ENCODE measurements at regions not wholly inside any gene's neighbourhood (a gene's known extent, or its start where the extent isn't known, plus 50 kb on each side); places are given as distances from the start of the nearest gene placed in this dataset.

DNA sequence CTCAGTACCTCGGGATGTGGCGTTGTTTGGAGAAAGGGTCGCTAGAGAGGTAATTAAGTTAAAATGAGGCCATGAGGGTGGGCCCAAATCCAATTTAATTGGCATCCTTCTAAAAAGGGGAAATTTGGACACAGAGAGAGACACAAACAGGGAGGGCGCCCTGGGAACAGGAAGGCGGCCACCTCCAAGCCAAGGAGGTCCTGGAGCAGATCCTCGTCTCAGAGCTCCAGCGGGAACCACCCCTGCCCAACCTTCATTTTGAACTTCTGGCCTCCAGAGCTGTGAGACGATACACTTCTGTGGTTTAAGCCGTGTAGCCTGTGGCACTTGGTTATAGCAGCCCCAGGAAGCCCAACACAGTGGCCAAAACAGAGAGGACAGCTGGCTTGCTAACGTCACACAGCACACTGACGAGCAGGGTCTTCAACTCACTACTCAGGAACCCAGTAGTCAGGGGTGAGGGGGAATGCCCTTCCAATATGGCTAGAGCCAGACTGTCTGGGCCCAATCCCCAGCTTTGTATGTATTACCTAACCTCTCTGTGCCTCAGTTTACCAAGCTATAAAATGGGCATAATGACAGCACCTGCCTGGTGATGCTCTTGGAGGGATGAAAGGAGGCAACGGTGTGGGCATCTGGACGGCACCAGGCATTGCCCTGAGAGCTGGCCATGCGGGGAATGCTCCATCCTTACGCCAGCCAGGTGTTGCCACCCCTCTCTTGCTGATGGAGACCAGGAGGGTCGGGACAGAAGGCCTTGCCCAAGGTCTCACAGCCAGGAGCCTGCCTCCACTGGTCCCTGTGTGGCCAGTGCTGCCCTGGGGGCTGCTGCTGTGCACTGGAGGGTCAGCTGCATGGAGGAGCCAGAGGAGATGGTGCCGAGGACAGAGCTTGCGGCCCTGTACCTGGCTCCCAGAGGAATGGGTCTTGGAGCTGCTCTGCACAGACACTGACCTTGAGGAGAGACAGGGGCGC, 53.3 kb upstream of the LINC01488 start:
- peak overlapping the region; percentile 46 for H4K91ac ChIP-seq (ENCODE audit: low read length)

DNA sequence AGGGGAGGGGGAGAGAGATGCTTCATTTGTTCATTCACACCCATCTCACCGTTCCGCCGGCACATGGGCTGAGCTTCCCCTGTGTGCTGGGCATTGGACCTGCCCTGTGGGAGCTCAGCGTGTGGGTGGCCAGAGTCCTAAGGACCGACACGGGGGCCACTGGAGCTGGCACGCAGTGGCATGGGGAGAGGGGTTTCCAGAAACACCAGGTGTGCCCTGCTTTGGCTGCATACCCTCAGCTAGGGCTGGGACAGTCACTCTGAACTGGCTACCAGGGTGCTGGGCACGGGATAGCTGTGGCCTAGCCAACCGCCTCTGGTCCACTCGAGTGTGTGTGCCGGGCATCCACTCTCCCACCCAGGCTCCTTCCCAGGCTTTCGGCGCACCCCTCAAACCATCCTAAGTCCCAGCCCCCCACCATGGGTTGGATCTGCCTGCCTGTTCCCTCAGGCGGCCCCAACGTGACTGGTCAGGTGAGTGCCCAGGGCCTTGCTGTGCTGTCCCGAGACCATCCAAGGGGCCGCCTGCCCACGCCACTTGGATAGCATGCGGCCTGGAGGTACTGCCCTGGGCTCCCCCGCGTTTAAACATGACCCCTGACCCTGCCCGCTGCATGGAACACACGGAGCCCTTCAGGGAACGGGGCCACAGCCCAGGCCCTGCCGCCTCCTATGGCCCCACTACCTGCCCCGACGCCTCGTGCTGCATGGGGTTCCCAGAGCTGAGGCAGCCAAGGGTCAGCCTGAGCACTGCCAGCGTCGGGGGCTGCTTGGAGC, 51.6 kb upstream of the LINC01488 start:
- no peak overlapping the region for H2BK120ac ChIP-seq (ENCODE audit: low read depth, low read length)
- H3K9me3 ChIP-seq (ENCODE audit: control insufficient read depth, low read length) = peaks cover 6% of the 10 kb centered on the region
- H3K9ac ChIP-seq (ENCODE audit: low read length) = no peak overlapping the region
- H3K4ac ChIP-seq (ENCODE audit: low read depth in 1 of 2, low read length in 2 of 2) = no peak overlapping the region
- no peaks in the 10 kb centered on the region for H3K79me1 ChIP-seq (replicated peaks; ENCODE audit: low read length, poor library complexity, severe bottlenecking)
- H4K8ac ChIP-seq (ENCODE audit: low read length) = no peak overlapping the region
- H2BK12ac ChIP-seq (ENCODE audit: low read length in 2 of 2) = no peak overlapping the region
- H3K4me2 ChIP-seq (ENCODE audit: low read length, poor library complexity, severe bottlenecking) = no peak overlapping the region
- H3K27ac ChIP-seq (ENCODE audit: low read length, poor library complexity, severe bottlenecking) = no peak overlapping the region
- WGBS = 97% methylated on average over 30 of the region's 30 CpGs
- no peak overlapping the region for H2BK5ac ChIP-seq (ENCODE audit: low read depth, low read length, poor library complexity, severe bottlenecking)
- H3K27me3 ChIP-seq (ENCODE audit: control insufficient read depth in 1 of 2, insufficient read depth in 1 of 2, low read length in 2 of 2) = peaks cover 0 to 20% of the 10 kb centered on the region in 2 experiments
- H3K23ac ChIP-seq (ENCODE audit: low read length in 2 of 2) = no peak overlapping the region
- H3K14ac ChIP-seq (ENCODE audit: low read length in 2 of 2) = no peak overlapping the region
- no peak overlapping the region for H3K4me3 ChIP-seq (ENCODE audit: insufficient read depth in 1 of 2, low read depth in 1 of 2, low read length in 2 of 2)
- H2BK15ac ChIP-seq (ENCODE audit: low read depth, poor library complexity, severe bottlenecking) = no peak overlapping the region
- H2AK5ac ChIP-seq (ENCODE audit: low read length, severe bottlenecking) = no peak overlapping the region
- H4K91ac ChIP-seq (ENCODE audit: low read length) = peak overlapping the region; percentile 11
- no peaks in the 10 kb centered on the region for H3K36me3 ChIP-seq (ENCODE audit: control insufficient read depth in 1 of 2, insufficient read depth in 2 of 2, low read depth in 1 of 2, low read length in 2 of 2)
- H3K18ac ChIP-seq (ENCODE audit: low read depth in 1 of 2, low read length in 2 of 2) = no peak overlapping the region
- no peak for DNase-seq
- H3K4me1 ChIP-seq (ENCODE audit: control insufficient read depth, insufficient read depth, low read depth, low read length) = peaks cover 3% of the 10 kb centered on the region
- H2AFZ ChIP-seq (ENCODE audit: low read depth, low read length) = no peak overlapping the region

More for the DNA sequence above, 53.3 kb upstream of the LINC01488 start:
- peaks cover 0 to 20% of the 10 kb centered on the region in 2 experiments for H3K27me3 ChIP-seq (ENCODE audit: control insufficient read depth in 1 of 2, insufficient read depth in 1 of 2, low read length in 2 of 2)
- H3K4me1 ChIP-seq (ENCODE audit: control insufficient read depth, insufficient read depth, low read depth, low read length) = peaks cover 3% of the 10 kb centered on the region
- H3K4ac ChIP-seq (ENCODE audit: low read depth in 1 of 2, low read length in 2 of 2) = no peak overlapping the region
- DNase-seq = no peak
- H2AFZ ChIP-seq (ENCODE audit: low read depth, low read length) = no peak overlapping the region
- H3K4me3 ChIP-seq (ENCODE audit: insufficient read depth in 1 of 2, low read depth in 1 of 2, low read length in 2 of 2) = no peak overlapping the region
- H2AK5ac ChIP-seq (ENCODE audit: low read length, severe bottlenecking) = no peak overlapping the region
- H4K8ac ChIP-seq (ENCODE audit: low read length) = no peak overlapping the region
- peak overlapping the region in 1 of 2 experiments; percentile 35 for H2BK12ac ChIP-seq (ENCODE audit: low read length in 2 of 2)
- peak overlapping the region in 1 of 2 experiments; percentile 26 for H3K18ac ChIP-seq (ENCODE audit: low read depth in 1 of 2, low read length in 2 of 2)
- peaks cover 13% of the 10 kb centered on the region for H3K9me3 ChIP-seq (ENCODE audit: control insufficient read depth, low read length)
- WGBS = 96% methylated on average over 19 of the region's 19 CpGs
- H2BK5ac ChIP-seq (ENCODE audit: low read depth, low read length, poor library complexity, severe bottlenecking) = no peak overlapping the region
- no peaks in the 10 kb centered on the region for H3K79me1 ChIP-seq (replicated peaks; ENCODE audit: low read length, poor library complexity, severe bottlenecking)
- no peak overlapping the region for H3K4me2 ChIP-seq (ENCODE audit: low read length, poor library complexity, severe bottlenecking)
- peak overlapping the region in 1 of 2 experiments; percentile 63 for H3K14ac ChIP-seq (ENCODE audit: low read length in 2 of 2)
- H2BK120ac ChIP-seq (ENCODE audit: low read depth, low read length) = no peak overlapping the region
- H3K23ac ChIP-seq (ENCODE audit: low read length in 2 of 2) = no peak overlapping the region
- no peak overlapping the region for H3K9ac ChIP-seq (ENCODE audit: low read length)
- H3K36me3 ChIP-seq (ENCODE audit: control insufficient read depth in 1 of 2, insufficient read depth in 2 of 2, low read depth in 1 of 2, low read length in 2 of 2) = no peaks in the 10 kb centered on the region
- no peak overlapping the region for H3K27ac ChIP-seq (ENCODE audit: low read length, poor library complexity, severe bottlenecking)
- H2BK15ac ChIP-seq (ENCODE audit: low read depth, poor library complexity, severe bottlenecking) = no peak overlapping the region

DNA sequence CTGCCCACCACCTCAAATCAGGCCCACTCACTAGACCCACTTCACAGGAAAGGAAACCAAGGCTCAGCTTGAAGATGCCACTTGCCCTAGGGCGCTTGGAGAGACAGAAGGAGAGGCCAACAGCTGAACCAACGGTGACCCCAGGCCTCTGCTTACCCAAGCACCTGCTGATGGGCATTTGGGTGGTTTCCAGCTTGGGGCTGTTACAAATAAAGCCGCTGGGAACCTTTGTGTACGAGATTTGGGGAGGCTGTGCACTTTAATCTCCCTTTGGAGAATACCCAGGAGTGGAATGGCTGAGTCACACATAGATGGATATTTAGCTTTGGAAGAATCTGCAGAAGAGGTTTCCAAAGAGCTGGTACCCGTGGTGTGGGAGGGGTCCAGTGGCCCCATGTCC, 50.9 kb upstream of the LINC01488 start:
- no peaks in the 10 kb centered on the region for H3K79me1 ChIP-seq (replicated peaks; ENCODE audit: low read length, poor library complexity, severe bottlenecking)
- no peak for DNase-seq
- no peak overlapping the region for H3K23ac ChIP-seq (ENCODE audit: low read length in 2 of 2)

DNA sequence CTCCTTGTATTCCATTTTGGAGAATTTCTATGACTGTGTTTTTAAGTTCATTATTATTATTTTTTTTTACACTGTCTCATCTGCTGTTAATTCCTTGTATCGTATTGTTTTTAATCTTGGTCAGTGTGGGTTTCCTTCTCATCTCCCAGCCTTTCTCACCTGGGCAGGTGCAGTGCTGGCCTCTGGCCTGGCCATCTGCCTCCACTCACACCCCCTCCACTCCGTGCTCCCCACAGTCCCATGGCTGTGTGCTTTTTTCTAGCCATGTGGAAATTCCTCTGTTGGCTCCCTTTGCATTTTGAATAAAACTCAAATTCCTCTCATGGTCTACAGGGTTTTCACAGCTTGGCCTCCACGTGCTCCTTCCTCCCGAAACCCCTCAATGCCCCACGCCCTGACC, 50.3 kb upstream of the LINC01488 start:
- Histone ChIP-seq H3K79me1 (replicated peaks; ENCODE audit: low read length, poor library complexity, severe bottlenecking) (no peaks in the 10 kb centered on the region), H4K91ac (ENCODE audit: low read length) (peak overlapping the region; percentile 15), H3K36me3 (ENCODE audit: control insufficient read depth in 1 of 2, insufficient read depth in 2 of 2, low read depth in 1 of 2, low read length in 2 of 2) (no peaks in the 10 kb centered on the region), H2BK12ac (ENCODE audit: low read length in 2 of 2) (no peak overlapping the region), H3K4me2 (ENCODE audit: low read length, poor library complexity, severe bottlenecking) (no peak overlapping the region), H2BK5ac (ENCODE audit: low read depth, low read length, poor library complexity, severe bottlenecking) (no peak overlapping the region), H3K9me3 (ENCODE audit: control insufficient read depth, low read length) (no peaks in the 10 kb centered on the region), H3K9ac (ENCODE audit: low read length) (no peak overlapping the region), H3K23ac (ENCODE audit: low read length in 2 of 2) (no peak overlapping the region), H3K14ac (ENCODE audit: low read length in 2 of 2) (no peak overlapping the region), H2BK15ac (ENCODE audit: low read depth, poor library complexity, severe bottlenecking) (no peak overlapping the region), H3K27ac (ENCODE audit: low read length, poor library complexity, severe bottlenecking) (no peak overlapping the region), H2AK5ac (ENCODE audit: low read length, severe bottlenecking) (no peak overlapping the region), H3K27me3 (ENCODE audit: control insufficient read depth in 1 of 2, insufficient read depth in 1 of 2, low read length in 2 of 2) (peaks cover 0 to 20% of the 10 kb centered on the region in 2 experiments), H2AFZ (ENCODE audit: low read depth, low read length) (no peak overlapping the region), H4K8ac (ENCODE audit: low read length) (no peak overlapping the region), H3K4me3 (ENCODE audit: insufficient read depth in 1 of 2, low read depth in 1 of 2, low read length in 2 of 2) (no peak overlapping the region), H3K4ac (ENCODE audit: low read depth in 1 of 2, low read length in 2 of 2) (no peak overlapping the region), H3K4me1 (ENCODE audit: control insufficient read depth, insufficient read depth, low read depth, low read length) (peaks cover 4% of the 10 kb centered on the region), H2BK120ac (ENCODE audit: low read depth, low read length) (no peak overlapping the region), H3K18ac (ENCODE audit: low read depth in 1 of 2, low read length in 2 of 2) (peak overlapping the region in 1 of 2 experiments; percentile 3)
- 91% methylated on average over 5 of the region's 5 CpGs for WGBS
- no peak for DNase-seq

More for the DNA sequence above, 50.9 kb upstream of the LINC01488 start:
- no peak overlapping the region for H3K14ac ChIP-seq (ENCODE audit: low read length in 2 of 2)
- H3K4me2 ChIP-seq (ENCODE audit: low read length, poor library complexity, severe bottlenecking) = no peak overlapping the region
- H3K27ac ChIP-seq (ENCODE audit: low read length, poor library complexity, severe bottlenecking) = no peak overlapping the region
- H3K18ac ChIP-seq (ENCODE audit: low read depth in 1 of 2, low read length in 2 of 2) = no peak overlapping the region
- H4K8ac ChIP-seq (ENCODE audit: low read length) = no peak overlapping the region
- H2AFZ ChIP-seq (ENCODE audit: low read depth, low read length) = no peak overlapping the region
- no peak overlapping the region for H3K4me3 ChIP-seq (ENCODE audit: insufficient read depth in 1 of 2, low read depth in 1 of 2, low read length in 2 of 2)
- no peak overlapping the region for H2BK120ac ChIP-seq (ENCODE audit: low read depth, low read length)
- WGBS = 84% methylated on average over 5 of the region's 5 CpGs
- peaks cover 3% of the 10 kb centered on the region for H3K4me1 ChIP-seq (ENCODE audit: control insufficient read depth, insufficient read depth, low read depth, low read length)
- no peak overlapping the region for H4K91ac ChIP-seq (ENCODE audit: low read length)
- no peak overlapping the region for H2BK15ac ChIP-seq (ENCODE audit: low read depth, poor library complexity, severe bottlenecking)
- no peaks in the 10 kb centered on the region for H3K9me3 ChIP-seq (ENCODE audit: control insufficient read depth, low read length)
- H3K27me3 ChIP-seq (ENCODE audit: control insufficient read depth in 1 of 2, insufficient read depth in 1 of 2, low read length in 2 of 2) = peaks cover 0 to 20% of the 10 kb centered on the region in 2 experiments
- H3K4ac ChIP-seq (ENCODE audit: low read depth in 1 of 2, low read length in 2 of 2) = no peak overlapping the region
- H3K36me3 ChIP-seq (ENCODE audit: control insufficient read depth in 1 of 2, insufficient read depth in 2 of 2, low read depth in 1 of 2, low read length in 2 of 2) = no peaks in the 10 kb centered on the region
- no peak overlapping the region for H2BK12ac ChIP-seq (ENCODE audit: low read length in 2 of 2)
- no peak overlapping the region for H2BK5ac ChIP-seq (ENCODE audit: low read depth, low read length, poor library complexity, severe bottlenecking)
- H2AK5ac ChIP-seq (ENCODE audit: low read length, severe bottlenecking) = no peak overlapping the region
- H3K9ac ChIP-seq (ENCODE audit: low read length) = no peak overlapping the region

Measured in mesenchymal stem cell (in vitro differentiated cells and primary cell).